COLO829 (cell line): ENCODE measurements at regions not wholly inside any gene's neighbourhood (a gene's known extent, or its start where the extent isn't known, plus 50 kb on each side); places are given as distances from the start of the nearest gene placed in this dataset.

Experiments
- DNase-seq: peaks from one replicate; pipeline ENCODE4 v3.0.0; 2012; ENCODE audit warnings: low spot score

- DNase-seq = no peak
These were observed 341.7 kb downstream of the GPR37 start for GRCh38 chr7:124423863-124424262.

GRCh38 chr7:124422081-124422480 is 343.5 kb downstream of the GPR37 start:
- DNase-seq = no peak

DNA sequence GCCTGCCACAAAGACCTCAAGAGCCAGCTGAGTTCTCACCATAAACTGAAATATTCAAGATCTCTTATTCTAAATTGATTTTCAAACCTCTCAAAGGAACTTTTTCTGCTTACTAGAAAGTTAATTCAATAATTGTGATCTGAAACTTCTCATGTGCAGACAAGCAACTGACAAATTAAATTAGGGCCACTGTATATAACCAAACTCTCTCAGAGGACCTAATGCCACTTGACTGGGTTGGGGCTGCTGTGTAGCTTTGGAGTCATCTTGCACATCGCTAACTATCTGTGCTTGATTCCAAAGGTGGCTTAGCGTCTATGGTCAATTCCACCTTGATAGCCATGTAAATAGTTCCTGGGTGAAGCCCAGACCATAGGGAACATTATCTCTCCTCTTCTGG is 345.2 kb downstream of the GPR37 start:
- no peak for DNase-seq

GRCh38 chr7:124413029-124413428 is 352.6 kb downstream of the GPR37 start:
- no peak for DNase-seq

DNA sequence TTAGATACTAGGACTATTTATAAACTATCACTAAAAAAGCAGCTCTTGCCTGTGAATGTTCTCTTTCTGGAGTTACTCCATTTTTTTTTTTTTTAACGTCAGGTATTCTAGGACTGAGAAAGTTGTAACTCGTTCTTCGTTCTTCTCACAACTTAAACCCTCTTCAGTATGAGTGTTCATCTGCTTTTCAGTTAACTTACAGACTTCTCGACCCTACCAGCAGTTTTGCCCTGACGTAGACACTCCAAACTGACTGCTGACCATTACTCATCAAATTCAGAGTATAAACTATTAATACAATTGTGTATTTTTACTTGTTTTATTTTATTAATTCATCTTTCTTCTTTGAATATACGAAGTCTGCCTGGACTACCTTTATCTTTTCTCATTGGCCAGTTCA is 353.1 kb downstream of the GPR37 start:
- no peak for DNase-seq

DNA sequence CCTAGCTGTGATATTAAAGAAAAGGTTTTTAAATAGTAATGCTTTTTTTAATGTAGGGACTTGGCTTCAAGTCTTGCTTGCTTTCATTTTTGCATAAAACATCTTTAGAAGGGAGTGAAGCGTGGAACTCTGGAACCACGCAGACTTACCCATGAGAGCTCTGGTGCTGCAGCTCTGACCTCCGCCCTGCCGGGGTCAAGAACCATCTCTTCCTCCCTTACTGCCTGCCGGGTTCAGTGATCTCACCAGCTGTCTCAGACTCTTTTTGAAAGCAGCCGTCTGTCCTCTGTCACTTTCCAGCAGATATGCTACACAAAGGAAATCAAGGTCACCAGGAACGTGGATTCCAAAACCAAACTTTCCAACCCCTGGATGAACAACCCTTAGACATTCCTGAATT is 353.8 kb downstream of the GPR37 start:
- no peak for DNase-seq

DNA sequence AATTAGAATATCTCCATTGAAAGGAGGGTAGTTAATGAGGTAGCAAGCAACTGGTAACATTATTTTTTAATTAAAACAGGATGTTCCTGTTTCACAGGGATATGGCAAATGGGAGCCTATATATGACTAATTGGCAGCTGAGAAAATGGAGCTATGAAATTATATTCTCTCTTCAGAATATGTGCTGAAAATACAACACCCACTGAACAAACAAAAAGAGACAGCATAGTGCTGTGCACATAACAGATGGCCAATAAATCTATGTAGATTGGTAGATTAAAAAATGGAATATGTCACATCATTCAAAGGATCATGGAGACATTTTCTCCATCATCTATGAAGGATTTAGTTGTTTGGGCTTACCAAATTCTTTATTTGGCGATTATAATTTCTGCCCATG is 362.0 kb downstream of the GPR37 start:
- DNase-seq = no peak

- DNase-seq = no peak
These were observed 362.5 kb downstream of the GPR37 start for GRCh38 chr7:124403112-124403511.

DNA sequence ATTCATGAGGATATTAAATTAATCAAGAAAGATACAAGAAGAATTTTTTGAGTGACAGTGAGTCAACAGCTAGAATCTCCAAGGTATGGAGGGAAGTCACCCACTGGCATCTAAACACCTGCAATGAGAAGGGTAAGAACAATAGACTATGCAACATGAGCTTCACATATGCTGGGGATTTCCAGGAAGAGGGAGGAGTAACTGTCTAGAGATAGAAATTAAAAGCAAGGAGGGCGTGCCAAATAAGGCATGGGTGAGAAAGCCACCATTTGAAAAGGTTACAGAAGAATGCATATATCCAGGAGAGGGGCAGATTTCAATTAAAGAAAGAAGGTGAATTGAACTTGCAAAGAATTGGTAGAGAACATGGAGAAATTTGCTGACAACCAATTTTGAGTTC is 365.7 kb downstream of the GPR37 start:
- DNase-seq = no peak

DNA sequence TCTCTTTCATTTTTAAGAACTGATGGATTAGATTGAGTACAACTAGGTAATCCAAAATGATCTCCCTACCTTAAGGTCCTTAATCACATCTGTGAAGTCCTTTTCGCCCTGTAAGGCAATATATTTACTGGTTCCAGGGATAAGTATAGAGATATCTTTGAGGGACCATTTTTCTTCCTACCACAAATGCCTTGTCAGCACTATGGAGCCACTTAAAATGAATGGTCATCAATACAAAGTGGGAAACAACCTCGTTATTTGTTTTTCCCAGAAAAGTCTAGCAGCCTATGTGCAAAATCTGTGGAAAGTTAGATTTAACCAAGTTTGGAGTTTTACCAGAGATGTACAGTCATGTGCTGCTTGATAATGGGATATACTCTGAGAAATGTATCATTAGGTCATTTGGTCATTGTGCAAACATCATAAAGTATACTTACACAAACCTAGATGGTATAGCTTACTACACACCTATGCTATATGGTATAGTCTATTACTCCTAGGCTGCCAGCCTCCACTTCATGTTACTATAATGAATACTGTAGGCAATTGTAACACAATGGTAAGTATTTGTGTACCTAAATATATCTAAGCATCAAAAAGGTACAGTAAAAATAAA is 366.2 kb upstream of the TMEM229A start:
- no peak for DNase-seq

DNA sequence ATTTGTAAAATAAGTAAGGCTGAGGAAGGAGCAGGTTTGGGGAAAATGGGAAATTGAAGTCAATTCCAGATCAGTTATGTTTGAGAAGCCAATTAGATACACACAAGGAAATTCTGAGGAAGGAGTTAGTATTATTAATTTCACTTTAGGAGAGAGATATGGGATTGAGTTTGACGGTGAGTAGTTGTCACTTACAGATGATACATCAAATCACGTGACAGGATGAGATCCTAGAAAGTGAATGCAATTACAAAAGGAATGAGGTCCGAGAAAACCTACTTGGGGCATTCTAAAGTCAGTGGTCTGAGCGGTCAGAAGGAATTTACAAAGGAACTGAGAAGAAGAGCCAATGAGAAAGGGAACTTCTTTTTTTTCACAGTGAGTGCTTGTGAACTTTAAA is 364.3 kb upstream of the TMEM229A start:
- DNase-seq = no peak

GRCh38 chr7:124390301-124390700 is 357.4 kb upstream of the TMEM229A start:
- no peak for DNase-seq

DNA sequence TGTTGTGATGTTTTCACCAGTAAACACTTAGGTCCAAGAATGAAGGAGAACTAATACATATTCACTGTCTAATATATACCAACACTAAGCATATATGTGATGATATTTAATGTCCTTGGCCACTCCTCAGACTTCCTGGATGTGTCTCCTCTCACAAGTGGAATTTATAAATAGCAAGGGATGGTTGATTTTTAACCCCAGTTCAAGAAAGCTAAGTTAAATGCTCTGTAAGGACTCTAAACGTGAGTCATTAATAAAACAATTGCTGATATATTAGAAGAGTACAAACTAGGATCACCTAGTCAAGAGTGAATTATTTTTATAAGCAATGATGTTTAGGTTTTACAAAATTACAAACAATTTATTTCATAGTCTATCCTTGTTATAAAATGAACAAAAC is 355.9 kb upstream of the TMEM229A start:
- DNase-seq = no peak

- DNase-seq = no peak
These were observed 354.2 kb upstream of the TMEM229A start for GRCh38 chr7:124387056-124387455.

DNA sequence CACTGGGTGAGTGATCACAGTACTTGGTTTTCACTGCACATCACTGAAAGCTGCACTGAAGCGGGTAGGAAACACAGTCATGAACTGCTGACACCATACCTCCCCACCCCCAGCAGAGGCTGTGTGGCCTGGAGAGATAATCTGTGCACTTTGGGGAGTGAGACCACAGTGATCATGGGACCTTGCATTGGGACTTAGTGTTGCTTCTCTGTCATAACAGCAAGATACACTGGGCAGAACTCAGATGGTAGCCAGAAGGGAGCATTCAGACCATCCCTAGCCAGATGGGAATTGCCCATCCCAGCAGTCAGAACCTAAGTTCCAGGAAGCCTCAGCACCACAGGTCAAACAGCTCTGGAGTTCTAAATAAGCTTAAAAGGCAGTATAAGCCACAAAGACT is 346.4 kb upstream of the TMEM229A start:
- no peak for DNase-seq

- DNase-seq = no peak
These were observed 343.2 kb upstream of the TMEM229A start for GRCh38 chr7:124376111-124376510.

DNA sequence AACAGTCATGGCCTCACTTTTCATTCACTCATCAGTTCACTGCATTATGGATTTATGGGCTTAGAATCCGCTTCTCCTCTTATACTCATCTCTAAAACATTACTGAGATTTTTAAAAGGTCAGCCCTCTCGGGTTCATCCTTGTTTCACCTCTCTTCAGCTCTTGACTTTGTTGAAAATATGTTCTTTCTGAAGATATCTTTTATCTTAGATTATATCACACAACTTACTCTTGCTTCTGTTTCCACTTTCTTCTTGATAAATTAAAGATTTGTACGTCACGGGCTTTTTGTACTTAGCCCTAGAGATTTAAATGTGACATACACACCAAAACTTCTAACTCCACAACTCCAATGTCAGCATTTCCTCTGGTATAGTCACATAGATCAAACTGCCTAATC is 342.5 kb upstream of the TMEM229A start:
- DNase-seq = no peak

- DNase-seq = no peak
These were observed 336.4 kb upstream of the TMEM229A start for GRCh38 chr7:124369310-124369709.

- DNase-seq = no peak
These were observed 333.3 kb upstream of the TMEM229A start for GRCh38 chr7:124366118-124366517.

DNA sequence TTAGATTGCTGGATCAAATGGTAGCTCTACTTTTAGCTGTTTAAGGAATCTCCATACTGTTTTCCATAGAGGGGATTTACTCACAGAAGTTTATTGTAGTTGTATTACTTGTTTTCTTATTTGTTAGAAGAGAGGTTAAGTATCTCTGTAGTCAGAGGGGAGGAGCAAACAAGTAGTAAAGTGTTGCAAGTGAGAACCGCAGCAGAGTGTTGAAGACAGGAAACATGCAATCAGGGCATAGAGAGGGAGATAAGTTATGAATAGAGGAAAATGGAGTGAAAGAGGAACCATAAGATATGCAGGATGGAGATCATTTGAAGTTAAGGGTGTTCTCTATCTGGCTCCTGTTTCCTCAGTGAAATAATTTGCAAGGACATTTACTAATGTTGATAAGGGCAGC is 331.4 kb upstream of the TMEM229A start:
- DNase-seq = no peak

- no peak for DNase-seq
These were observed 321.3 kb upstream of the TMEM229A start for GRCh38 chr7:124354201-124354600.

DNA sequence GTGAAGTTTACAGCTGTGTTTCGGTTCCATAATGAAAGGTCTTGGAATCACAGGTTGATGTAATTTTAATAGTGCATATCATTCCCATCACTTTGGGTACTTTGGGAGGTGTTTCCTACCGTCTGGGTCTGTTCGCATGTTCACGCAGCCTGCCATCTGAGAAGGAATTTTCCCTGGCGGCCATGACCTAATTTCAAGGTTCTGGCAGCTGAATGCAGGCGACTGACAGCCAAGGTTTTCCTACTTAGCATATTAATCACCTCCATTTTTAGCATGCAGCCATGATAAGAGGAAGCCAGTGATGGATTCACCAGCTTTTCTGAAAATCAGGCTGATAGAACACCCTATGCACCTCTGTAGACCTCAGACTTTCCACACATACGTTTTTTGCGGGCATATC is 319.1 kb upstream of the TMEM229A start:
- no peak for DNase-seq

GRCh38 chr7:124349443-124349842 is 316.6 kb upstream of the TMEM229A start:
- peak; percentile 45 for DNase-seq

DNA sequence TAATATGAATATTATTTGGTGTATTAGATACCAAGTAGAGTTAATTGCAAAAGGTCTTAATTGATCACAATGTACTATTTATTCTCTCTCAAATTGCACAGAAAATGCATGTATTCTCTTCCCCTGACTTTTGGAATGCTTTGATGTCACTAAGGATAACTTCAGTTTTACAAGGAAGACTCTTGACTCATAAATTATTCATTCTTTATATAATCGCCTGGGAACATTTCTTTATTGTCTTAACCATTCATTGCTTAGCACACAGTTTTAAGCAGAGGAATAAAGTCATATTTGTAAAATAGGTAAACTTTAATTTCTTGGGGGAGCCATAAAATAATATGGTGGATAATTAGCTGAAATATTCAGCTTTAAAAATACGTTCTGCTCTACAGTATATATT is 306.0 kb upstream of the TMEM229A start:
- DNase-seq = peak; percentile 67
